GM21825 (cell line): ENCODE measurements at regions not wholly inside any gene's neighbourhood (a gene's known extent, or its start where the extent isn't known, plus 50 kb on each side); places are given as distances from the start of the nearest gene placed in this dataset.

Experiments used
- ATAC-seq: cut with Tn5 transposase; IDR thresholded peaks from one replicate; pipeline ENCODE4 v1.9.1; 2021; ENCODE audit warnings: mild to moderate bottlenecking, moderate library complexity; ENCODE audit not compliant: unreplicated experiment

DNA sequence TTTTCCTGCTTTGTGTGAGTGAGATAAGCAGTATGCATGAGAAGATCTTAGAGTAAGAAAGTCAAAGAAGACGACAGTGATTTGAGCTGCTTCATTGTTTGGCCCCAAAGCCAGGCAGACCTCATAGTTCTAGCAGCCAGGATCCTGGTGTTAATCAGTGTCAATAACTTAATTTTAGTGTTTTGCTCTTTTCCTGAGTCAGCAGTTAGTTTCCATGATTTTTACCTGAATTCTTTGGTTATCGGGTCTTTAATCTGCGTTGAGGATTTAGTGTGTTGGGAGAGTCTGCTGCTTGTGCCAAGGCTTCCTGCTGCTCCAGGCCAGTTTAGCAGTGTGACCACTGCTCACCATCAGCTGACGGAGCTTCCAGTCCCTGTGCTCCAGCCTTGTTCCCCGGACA, 241.6 kb upstream of the SOX5 start:
- no peak for ATAC-seq

GRCh38 chr12:24185782-24186181, 236.3 kb upstream of the SOX5 start:
- no peak for ATAC-seq

DNA sequence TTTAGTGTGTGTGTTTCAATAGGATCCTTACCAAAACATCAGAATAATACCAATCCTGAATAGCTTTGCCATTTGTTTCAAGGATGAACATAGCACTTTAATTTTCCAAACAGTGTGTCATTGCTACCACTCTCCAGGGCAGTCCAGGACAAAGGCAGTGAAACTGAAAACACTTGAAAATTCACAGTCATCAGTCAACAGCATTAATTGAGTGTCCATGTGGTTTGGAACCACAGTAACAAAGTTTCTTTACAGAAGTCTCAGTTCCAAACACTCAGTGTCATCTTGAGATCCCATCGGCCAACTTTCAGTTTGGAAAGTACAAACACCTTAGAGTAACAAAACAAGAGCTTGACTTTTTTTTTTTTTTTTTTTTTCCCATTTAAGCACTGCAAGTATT, 228.4 kb upstream of the SOX5 start:
- peak; percentile 89 for ATAC-seq

DNA sequence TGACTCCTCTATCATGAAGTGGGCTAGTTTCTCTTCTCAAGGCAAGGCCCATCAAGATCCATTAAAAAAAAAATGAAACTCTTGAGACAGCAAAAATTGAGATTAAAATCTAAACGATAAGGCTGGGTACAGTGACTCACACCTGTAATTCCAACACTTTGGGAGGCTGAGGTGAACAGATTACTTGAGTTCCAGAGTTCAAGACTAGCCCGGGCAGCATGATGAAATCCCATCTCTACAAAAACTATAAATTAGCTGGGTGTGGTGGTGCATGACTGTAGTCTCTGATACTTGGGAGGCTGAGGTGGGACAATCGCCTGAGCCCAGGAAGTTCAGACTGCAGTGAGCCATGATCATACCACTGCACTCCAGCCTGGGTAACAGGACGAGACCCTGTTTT, 226.5 kb upstream of the SOX5 start:
- no peak for ATAC-seq

GRCh38 chr12:24175284-24175683, 225.8 kb upstream of the SOX5 start:
- ATAC-seq = no peak

DNA sequence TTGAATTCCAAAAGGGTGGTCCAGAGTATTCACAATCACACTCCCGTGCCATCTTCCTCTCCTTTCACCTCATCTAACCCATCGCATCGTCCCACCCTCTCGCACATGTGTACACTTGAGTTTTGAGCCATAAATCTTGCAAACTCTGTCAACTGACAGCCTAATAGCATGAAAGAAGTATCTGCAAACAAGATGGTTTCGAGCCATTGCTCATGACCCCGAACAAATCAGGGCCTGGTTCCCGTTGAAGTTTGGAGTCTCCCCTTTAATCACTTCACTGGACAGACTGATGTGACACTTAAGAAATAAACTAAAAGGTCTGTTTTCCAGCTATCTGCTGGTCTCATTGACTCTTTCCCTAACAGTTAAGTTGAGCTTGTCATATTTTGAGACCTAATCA, 223.6 kb upstream of the SOX5 start:
- no peak for ATAC-seq

DNA sequence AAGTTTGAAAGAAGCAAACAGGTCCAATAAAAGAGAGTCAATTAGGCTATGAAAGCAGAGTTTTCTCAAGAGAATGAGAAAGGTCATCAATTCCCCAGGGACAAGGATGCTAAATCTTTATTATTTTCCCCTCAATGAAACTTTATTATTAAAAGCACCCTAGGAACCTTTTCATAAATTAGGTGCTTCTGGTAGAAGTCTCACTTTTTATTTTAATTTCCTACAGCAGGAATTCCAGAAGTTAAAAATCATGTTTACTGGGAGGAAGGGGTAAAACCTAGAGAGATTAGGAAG, 223.2 kb upstream of the SOX5 start:
- ATAC-seq = no peak

- ATAC-seq = peak; percentile 85
Measured at GRCh38 chr12:24172031-24172772, 222.7 kb upstream of the SOX5 start.

DNA sequence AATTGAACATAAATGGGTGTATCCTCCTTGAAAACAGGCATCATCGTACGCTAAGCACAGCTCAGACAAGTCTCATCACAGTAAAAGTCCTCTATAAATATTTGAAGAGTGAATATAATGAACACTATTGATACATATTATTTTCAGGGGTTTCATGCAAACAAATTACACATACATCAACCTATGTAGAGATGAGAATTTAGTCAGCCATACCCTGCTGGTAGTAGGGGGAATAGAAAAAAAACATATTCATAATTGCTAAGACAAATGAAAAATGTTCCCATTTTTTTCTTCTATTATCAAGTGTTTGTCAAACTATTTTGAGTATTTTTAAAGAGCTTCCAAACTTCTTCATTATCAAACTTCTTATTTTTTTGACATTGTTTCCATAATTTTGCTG, 205.6 kb upstream of the SOX5 start:
- ATAC-seq = no peak

DNA sequence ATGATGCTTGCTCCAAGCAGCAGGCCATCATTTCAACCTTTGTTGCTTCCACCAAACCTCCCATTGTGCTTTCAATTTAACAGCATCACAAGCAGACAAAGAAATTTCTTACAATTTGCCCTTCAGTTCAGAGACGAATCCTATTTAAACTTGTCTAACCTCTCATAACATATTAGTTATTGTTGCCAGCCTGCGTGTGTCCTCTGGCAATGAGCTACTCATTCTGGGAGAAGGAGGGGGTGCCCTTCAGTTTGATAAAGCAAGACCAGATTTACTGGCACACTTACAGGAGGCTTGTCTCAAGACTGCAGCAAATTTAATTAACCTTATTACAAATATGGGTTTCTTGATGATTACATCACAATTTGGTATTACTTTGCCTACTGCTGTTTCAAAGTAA, 203.6 kb upstream of the SOX5 start:
- ATAC-seq = no peak

- ATAC-seq = no peak
Measured at GRCh38 chr12:24152270-24152669, 202.8 kb upstream of the SOX5 start.

- ATAC-seq = no peak
Measured at GRCh38 chr12:24143928-24144327, 194.5 kb upstream of the SOX5 start.

- ATAC-seq = no peak
Measured at GRCh38 chr12:24139035-24139434, 189.6 kb upstream of the SOX5 start.

DNA sequence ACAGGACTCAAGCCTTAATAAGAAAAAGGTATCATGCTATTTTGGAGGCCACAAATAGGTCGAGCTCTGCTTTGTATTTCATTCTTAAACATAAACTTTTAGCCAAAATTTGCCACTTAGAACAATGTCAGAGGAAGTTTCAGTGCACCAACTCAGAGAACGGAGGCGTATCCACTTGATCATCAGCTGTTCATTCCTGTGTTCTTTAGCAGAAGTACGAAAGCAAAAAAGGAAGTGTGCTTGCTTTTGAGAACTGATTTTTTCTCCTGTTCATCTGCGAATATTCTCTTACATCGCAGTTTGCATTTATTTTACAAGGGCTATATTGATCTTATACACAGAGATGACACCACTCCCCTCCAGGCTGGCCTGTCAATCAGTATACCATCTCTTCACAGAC, 188.6 kb upstream of the SOX5 start:
- ATAC-seq = no peak

DNA sequence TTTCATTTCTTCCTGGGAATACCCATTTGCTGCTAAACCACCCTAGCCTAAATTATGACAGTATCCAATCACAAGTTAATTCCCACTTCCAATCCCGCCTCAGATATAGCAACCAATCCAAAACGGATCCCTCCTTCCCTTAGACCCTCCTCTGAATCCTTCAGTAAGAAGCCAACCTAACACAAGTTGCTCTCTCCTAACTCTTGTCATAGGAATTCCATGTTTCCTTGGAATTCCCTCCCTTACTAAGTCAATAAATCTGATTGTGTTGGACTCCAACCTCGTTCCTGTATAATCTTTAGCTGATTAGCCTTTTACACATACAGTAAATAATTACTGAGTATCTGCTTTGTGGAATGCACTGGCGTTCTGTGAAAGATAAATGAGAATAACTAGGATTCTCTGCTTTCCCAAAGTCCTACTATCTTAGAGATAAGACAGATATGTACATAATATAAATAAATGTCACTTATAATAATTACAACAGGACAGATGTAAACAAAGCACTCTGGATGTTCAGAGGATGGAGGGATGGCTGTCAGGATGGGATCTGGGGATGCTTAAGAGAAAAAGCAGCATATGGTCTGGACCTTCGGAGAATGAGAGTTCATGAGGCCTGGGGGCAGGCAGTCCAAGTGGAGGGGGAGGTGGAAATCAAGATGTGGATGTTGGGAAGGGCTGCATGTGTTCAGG, 185.8 kb upstream of the SOX5 start:
- ATAC-seq = no peak

DNA sequence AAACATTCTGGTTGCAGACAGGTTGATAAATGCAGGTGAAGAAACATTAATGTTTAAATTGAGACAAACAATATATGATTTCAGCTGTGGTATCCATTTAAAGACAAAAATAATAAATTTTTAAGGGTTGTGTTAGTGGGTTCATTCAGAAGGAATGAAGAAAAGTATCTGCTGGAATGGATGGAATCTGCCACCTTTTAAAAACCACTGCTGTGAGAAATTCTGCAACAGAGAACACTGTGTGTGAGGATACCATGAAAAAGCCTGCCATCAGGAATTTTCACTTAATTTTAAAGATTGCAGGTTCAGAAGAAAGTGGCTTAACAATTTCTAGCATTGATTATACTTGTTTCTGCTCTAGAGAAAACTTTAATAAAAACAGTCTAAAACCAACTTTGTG, 184.6 kb upstream of the SOX5 start:
- no peak for ATAC-seq

GRCh38 chr12:24133384-24133783, 183.9 kb upstream of the SOX5 start:
- no peak for ATAC-seq

GRCh38 chr12:24127919-24128721, 178.7 kb upstream of the SOX5 start:
- ATAC-seq = peak; percentile 92

- ATAC-seq = no peak
Measured at GRCh38 chr12:24125280-24125679, 175.8 kb upstream of the SOX5 start.

- no peak for ATAC-seq
Measured at GRCh38 chr12:24121911-24122310, 172.4 kb upstream of the SOX5 start.

DNA sequence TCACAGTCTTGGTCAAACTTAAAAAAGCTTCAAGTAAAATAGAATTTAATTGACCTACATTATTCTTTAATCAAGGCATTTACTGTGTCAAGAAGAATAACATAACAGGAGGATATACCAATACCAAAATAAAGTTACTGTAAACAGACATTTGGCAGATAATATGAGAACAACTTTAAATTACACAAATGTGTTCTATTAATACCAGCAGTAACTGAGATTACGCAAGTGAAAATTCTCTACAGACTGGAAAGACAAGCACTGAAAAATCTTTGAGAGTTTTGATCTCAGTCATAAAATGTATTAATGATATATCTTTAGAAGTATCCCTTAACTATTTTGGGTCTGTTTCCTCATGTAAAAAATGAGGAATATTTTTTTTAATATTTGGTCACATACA, 169.2 kb upstream of the SOX5 start:
- ATAC-seq = no peak

- no peak for ATAC-seq
Measured at GRCh38 chr12:24116548-24116947, 167.1 kb upstream of the SOX5 start.
